Stimulated activated CD4-positive, alpha-beta T cell treated with anti-CD3 and anti-CD28 coated beads, Interleukin-4, amount 100 ng/mL, for 4 hours (primary cell): ENCODE measurements at regions not wholly inside any gene's neighbourhood (a gene's known extent, or its start where the extent isn't known, plus 50 kb on each side); places are given as distances from the start of the nearest gene placed in this dataset.

Experiments
- DNase-seq, 2 experiments: peaks; one replicate each; pipeline ENCODE4 v3.0.0-alpha.2; 2020

DNA sequence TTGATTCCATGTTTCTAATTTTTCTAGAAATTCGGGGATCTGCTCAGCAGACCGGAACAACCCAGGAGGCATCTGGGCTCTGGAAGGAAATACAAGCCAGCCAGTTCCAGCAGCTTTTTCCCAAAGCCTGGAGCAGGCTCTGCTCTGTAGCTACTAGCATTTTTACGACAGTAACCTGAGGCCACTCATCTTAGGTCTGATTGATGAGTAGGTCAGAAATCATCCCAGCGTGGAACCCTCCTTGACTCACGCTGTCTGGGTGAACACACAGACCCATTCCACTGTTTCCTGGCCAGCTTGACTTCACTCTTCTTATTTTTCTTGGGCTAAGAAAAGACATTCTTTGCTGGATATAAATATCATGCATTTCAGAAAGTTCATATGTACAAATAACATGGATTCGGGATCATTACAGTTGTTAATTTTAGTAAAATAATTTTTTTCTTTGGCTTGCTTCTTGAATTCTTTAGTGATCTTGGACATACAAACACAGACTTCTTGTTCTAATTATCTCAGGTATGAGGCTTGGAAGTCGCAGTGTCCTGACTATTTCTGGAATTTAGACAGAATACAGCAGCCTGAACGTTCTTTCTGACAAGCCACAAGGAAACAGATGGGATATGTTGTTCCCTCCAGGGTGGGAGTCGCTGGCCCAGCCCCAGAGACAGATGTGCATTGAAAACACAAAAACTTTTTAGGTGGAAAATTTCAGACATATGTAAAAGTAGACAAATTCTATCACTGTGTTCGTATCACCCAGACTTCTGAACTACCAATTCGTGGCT, 54.6 kb upstream of the PITRM1 start:
- no peak for DNase-seq

DNA sequence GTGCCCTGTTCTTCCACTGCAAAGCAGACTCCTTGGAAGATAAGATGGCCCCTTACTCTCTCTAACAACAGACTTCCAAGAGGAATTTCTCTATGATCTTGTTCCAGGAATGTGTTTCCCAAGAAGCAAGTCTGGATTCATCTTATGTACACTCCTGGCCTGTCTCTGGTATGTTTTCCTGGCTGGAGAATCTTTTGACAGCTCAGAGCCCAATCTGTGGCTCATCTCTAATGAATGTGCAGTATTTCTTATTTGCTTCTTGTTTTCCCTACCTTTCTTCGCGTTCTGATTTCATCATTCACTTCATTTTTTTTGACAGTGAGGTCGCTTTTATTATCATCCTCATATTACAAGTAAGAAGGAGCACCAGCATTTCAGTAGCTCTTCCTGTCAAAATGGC, 53.0 kb upstream of the PITRM1 start:
- DNase-seq, result no peak

DNA sequence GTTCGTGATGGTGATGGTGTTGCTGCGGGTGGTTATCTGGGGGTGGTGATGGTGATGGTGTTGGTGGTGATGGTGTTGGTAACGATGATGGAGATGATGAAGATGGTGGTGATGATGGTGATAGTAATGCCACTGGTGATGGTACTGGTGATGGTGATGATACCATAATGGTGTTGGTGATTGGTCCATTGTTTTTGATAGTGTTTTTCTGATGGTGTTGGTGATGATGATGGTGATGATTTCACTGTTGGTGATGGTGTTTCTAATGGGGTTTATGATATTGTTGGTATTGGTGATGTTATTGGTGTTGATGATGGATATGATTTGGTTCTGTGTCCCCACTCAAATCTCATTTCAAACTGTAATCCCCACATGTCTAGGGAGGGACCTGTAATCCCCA, 51.7 kb upstream of the PITRM1 start:
- no peak for DNase-seq

DNA sequence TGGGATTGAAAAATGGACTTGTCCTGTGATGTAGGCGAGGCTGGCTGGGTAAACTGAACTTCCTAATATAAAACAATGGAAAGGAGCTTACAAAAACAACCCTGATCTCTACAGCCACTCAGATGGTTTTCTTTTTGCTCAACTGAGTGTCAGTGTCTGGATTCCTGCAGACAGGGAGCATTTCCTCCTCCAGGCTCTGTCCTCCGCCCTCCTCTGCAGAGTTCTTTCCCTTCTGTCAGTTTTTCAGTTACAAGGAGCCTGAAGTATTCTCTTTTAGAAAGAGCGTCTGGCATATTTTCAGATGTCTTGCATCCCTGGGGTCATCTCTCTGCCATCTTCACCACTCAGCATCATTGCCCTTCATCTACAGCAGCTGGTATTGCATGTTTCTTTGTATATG, 50.0 kb upstream of the PITRM1 start:
- DNase-seq, result no peak
